Epidermal melanocyte (primary cell): ENCODE measurements at regions not wholly inside any gene's neighbourhood (a gene's known extent, or its start where the extent isn't known, plus 50 kb on each side); places are given as distances from the start of the nearest gene placed in this dataset.
"Not testable (repeated sequence)": the region's sequence is repeated elsewhere in the genome, so short reads cannot be mapped to it uniquely, and the experiment has no call there.

Source experiments
- DNase-seq: peaks from one replicate; pipeline ENCODE4 v3.0.0; 2011; ENCODE audit warnings: low spot score; ENCODE audit not compliant: insufficient read length

GRCh38 chr10:61050120-61050745, 106.2 kb upstream of the RHOBTB1 start:
- DNase-seq: no peak

DNA sequence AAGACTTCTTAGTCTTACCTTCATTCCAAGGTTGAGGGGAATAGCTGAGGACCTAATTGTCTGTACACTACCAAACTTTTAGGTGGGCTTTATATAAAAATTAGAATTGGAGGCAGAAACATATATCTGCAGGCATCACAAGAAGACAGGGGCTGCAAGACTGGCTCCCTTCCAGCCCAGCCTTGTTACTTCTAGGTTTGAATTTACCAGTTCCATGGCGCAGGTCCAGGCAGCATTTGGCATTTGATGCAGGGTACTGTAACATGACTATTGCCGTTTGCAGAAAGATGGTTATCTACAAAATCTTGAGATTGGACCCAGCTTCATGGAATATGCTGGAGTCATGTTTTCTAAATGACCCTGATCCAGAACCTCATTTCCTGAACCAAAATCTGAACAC, 105.4 kb upstream of the RHOBTB1 start:
- no peak for DNase-seq

DNA sequence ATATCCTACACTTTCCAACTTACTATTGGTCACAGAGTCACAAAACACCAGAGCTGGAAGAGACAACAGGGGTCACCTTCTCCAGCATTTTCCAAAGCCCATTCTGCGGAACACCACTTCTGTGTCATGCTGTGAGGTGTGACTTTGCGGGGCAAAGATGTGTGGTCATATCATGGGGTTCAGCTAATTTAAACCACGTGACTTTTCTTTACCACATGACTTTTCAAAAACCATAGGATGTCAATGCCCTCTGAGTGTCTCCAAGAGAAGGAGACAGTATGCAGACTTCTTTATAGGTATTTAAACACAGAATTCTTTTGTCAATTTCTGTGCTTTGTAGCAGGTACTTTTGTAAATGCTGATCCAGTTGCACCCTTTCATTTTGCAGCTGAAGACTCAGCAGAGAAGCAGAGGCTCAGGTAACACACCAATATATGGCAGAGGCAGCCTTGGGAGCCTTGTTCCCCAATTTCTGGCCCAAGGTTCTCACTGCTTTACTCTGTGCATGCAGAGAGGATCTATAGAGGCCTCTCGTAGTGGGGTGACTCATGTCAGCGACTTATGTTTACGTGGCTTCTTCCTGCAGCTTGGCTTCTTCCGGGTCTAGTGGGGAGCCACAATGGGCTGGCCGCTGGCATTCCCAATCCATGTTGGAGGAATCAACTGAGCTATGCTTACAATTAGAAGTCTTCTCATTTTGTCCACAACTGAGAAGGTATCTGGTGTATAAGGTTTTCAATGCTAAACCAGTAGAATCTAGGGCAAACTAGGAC, 104.0 kb upstream of the RHOBTB1 start:
- DNase-seq: no peak

GRCh38 chr10:61047081-61047480, 103.1 kb upstream of the RHOBTB1 start:
- no peak for DNase-seq

- DNase-seq: not testable (repeated sequence)
Observed at GRCh38 chr10:61045480-61045879, 101.5 kb upstream of the RHOBTB1 start.

- no peak for DNase-seq
Observed at GRCh38 chr10:61042533-61042932, 98.5 kb upstream of the RHOBTB1 start.

DNA sequence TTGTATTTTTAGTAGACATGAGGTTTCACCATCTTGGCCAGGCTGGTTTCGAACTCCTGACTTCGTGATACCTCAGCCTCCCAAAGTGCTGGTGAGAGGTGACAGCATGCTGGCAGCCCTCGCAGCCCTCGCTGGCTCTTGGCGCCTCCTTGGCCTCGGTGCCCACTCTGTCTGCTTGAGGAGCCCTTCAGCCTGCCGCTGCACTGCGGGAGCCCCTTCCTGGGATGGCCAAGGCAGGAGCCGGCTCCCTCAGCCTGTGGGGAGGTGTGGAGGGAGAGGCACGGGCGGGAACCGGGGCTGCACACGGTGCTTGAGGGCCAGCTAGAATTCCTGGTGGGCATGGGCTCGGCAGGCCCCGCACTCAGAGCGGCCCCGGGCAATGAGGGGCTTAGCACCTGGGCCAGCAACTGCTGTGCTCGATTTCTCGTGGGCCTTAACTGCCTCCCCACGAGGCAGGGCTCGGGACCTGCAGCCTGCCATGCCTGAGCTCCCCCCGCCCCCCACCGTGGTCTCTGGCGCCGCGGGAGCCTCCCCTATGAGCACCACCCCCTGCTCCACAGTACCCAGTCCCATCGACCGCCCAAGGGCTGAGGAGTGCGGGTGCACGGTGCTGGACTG, 96.5 kb upstream of the RHOBTB1 start:
- DNase-seq: no peak

- DNase-seq: no peak
Observed at GRCh38 chr10:61039868-61040267, 95.9 kb upstream of the RHOBTB1 start.

- DNase-seq: not testable (repeated sequence)
Observed at GRCh38 chr10:61037261-61037830, 93.4 kb upstream of the RHOBTB1 start.

- not testable (repeated sequence) for DNase-seq
Observed at GRCh38 chr10:61036148-61036547, 92.2 kb upstream of the RHOBTB1 start.

GRCh38 chr10:61031341-61031740, 87.4 kb upstream of the RHOBTB1 start:
- DNase-seq: no peak

DNA sequence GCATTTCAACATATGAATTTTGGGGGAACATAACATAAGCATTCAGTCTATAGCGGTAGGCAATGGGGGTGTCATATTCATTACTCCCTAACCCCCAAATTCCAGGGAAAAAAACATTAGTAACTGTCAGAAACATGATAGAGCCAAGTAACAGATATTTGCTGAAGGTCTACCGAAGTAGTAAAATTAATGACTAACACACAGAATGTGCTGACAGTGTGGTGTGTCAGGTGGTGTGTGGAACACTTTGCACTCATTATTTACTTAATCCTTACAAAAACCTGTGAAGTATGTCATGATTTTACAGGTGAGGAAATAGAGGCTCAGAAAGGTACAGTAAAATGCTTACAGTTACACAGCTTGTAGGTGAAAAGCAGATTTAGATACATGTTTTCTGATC, 85.4 kb upstream of the RHOBTB1 start:
- DNase-seq: no peak

DNA sequence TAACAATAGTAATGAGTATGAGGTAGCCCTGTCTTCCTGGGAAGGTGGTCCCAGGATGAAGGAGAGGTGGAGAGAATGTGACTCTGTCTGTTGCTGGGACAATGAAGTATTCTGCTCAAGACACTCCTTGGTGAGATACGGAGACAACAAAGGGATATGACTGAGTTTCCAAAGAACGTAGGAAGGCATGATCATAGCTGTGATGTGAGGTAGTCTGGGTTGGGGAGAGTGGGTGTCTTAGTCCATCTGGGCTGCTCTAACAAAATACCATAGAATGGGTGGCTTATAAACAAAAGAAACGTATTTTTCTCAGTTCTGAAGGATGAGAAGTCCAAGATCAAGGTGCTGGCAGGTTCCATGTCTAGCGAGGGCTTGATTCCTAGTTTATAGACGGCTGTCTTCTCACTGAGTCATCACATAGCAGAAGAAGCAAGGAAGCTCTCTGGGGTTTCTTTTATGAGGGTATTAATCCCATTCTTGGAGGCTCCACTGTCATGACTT, 84.9 kb upstream of the RHOBTB1 start:
- no peak for DNase-seq

GRCh38 chr10:61024856-61025201, 80.8 kb upstream of the RHOBTB1 start:
- DNase-seq: no peak

DNA sequence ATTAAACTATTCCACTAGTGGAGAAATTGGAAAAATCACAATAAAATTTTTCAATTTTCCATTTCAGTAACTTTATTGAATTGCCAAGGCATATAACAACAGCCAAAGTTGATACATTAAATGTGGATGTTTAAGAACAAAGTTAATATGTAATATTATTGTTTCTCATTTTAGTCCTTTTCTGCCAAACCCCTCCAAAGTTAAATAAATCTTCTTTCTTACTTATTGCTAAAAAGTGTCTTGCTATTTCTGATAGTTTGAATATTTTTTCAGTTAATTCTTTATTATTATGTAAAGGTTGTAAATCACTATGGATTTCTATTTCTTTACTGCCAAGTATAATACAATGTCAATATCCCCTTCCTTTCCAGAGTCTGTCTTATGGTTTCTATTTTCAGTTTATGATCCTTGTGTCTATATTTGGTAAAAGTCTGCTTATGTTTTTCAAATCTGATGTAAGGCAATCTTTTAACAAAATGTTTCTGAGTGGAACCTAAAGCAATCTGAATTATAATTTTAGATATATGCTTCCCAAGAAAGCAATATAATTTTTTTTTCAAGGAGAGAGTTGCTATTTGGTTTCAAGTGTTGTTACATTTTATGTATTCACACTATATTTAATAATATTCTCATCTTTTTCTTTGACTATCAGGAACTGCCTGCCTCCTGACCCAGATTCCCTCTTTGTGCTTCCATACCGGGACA, 80.3 kb upstream of the RHOBTB1 start:
- no peak for DNase-seq

GRCh38 chr10:61023053-61023452, 79.1 kb upstream of the RHOBTB1 start:
- no peak for DNase-seq

- peak; percentile 70 for DNase-seq
Observed at GRCh38 chr10:61021926-61022325, 77.9 kb upstream of the RHOBTB1 start.

- no peak for DNase-seq
Observed at GRCh38 chr10:61020420-61021158, 76.6 kb upstream of the RHOBTB1 start.

GRCh38 chr10:61018146-61018545, 74.2 kb upstream of the RHOBTB1 start:
- DNase-seq: no peak

- DNase-seq: no peak
Observed at GRCh38 chr10:61016630-61017029, 72.6 kb upstream of the RHOBTB1 start.

- DNase-seq: no peak
Observed at GRCh38 chr10:61016007-61016406, 72.0 kb upstream of the RHOBTB1 start.
